KMS-11 (cell line): ENCODE measurements at regions not wholly inside any gene's neighbourhood (a gene's known extent, or its start where the extent isn't known, plus 50 kb on each side); places are given as distances from the start of the nearest gene placed in this dataset.

Source experiments
- H2AFZ ChIP-seq: fragments of 200-600 bp; sonication (generic); 2 replicates; pipeline ENCODE4 v1.6.1; 2016; ENCODE audit warnings: antibody characterized with exemption, mixed run types, low read depth
- H3K27ac ChIP-seq: fragments of 200-600 bp; sonication (generic); 2 replicates; pipeline ENCODE4 v1.6.1; 2016; ENCODE audit warnings: mild to moderate bottlenecking, mixed run types
- H3K27me3 ChIP-seq: fragments of 200-600 bp; sonication (generic); 2 replicates; pipeline ENCODE4 v1.6.1; 2017; ENCODE audit warnings: mild to moderate bottlenecking, low read depth, mixed run types, moderate library complexity; ENCODE audit not compliant: insufficient read depth
- H3K36me3 ChIP-seq: fragments of 200-600 bp; sonication (generic); 2 replicates; pipeline ENCODE4 v1.6.1; 2017; ENCODE audit warnings: mild to moderate bottlenecking, mixed run types; ENCODE audit not compliant: insufficient read depth
- H3K4me1 ChIP-seq: fragments of 200-600 bp; sonication (generic); 2 replicates; pipeline ENCODE4 v1.6.1; 2016; ENCODE audit warnings: mild to moderate bottlenecking, low read depth, mixed run types; ENCODE audit not compliant: poor library complexity, severe bottlenecking
- H3K4me2 ChIP-seq: fragments of 200-600 bp; sonication (generic); 2 replicates; pipeline ENCODE4 v1.7.0; 2016; ENCODE audit warnings: mild to moderate bottlenecking, mixed run types
- H3K4me3 ChIP-seq: fragments of 200-600 bp; sonication (generic); IDR thresholded peaks from 2 replicates; pipeline ENCODE4 v1.6.1; 2017; ENCODE audit warnings: low read depth, low read length, mixed read lengths; ENCODE audit not compliant: insufficient read depth
- H3K79me2 ChIP-seq: fragments of 200-600 bp; sonication (generic); 2 replicates; pipeline ENCODE4 v1.6.1; 2016; ENCODE audit warnings: low read depth, mixed run types; ENCODE audit not compliant: insufficient read depth
- H3K9ac ChIP-seq: fragments of 200-600 bp; sonication (generic); 2 replicates; pipeline ENCODE4 v1.6.1; 2016; ENCODE audit warnings: mild to moderate bottlenecking, mixed run types
- H4K20me1 ChIP-seq: fragments of 200-600 bp; sonication (generic); 2 replicates; pipeline ENCODE4 v1.6.1; 2016; ENCODE audit warnings: mild to moderate bottlenecking, mixed run types; ENCODE audit not compliant: insufficient read depth
- TF ChIP-seq, protein P1 (sequence below): fragments of 200-600 bp; sonication (generic); conservative IDR thresholded peaks from 2 replicates; pipeline ENCODE4 v1.6.1; 2017; ENCODE audit warnings: low read depth, mild to moderate bottlenecking, antibody characterized with exemption, low read length, moderate library complexity, mixed read lengths

DNA sequence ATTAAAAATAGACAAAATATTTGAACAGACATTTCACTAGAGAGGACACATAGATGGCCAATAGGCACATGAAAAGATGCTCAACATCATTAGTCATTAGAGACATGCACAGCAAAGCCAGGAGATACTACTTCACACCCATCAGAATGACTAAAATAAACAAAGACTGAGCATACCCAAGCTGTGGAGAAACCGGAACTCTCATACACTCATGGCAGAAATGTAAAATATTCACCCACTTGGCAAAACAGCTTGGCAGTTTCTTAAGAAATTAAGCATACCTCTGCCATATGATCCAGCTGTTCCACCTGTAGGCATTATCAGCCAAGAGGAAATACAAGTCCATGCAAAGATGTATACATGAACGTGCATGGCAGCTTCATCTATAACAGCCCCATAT, 213.4 kb downstream of the TSHZ3 start:
- Histone ChIP-seq H4K20me1 (no peaks in the 10 kb centered on the region), H3K4me3 (no peak overlapping the region), H3K36me3 (no peaks in the 10 kb centered on the region), H3K79me2 (no peaks in the 10 kb centered on the region), H3K9ac (no peak overlapping the region), H2AFZ (no peak overlapping the region), H3K27me3 (no peaks in the 10 kb centered on the region), H3K27ac (no peak overlapping the region), H3K4me2 (no peak overlapping the region), H3K4me1 (no peaks in the 10 kb centered on the region)
- TF ChIP-seq, protein P1, sequence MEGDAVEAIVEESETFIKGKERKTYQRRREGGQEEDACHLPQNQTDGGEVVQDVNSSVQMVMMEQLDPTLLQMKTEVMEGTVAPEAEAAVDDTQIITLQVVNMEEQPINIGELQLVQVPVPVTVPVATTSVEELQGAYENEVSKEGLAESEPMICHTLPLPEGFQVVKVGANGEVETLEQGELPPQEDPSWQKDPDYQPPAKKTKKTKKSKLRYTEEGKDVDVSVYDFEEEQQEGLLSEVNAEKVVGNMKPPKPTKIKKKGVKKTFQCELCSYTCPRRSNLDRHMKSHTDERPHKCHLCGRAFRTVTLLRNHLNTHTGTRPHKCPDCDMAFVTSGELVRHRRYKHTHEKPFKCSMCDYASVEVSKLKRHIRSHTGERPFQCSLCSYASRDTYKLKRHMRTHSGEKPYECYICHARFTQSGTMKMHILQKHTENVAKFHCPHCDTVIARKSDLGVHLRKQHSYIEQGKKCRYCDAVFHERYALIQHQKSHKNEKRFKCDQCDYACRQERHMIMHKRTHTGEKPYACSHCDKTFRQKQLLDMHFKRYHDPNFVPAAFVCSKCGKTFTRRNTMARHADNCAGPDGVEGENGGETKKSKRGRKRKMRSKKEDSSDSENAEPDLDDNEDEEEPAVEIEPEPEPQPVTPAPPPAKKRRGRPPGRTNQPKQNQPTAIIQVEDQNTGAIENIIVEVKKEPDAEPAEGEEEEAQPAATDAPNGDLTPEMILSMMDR, result no peak

DNA sequence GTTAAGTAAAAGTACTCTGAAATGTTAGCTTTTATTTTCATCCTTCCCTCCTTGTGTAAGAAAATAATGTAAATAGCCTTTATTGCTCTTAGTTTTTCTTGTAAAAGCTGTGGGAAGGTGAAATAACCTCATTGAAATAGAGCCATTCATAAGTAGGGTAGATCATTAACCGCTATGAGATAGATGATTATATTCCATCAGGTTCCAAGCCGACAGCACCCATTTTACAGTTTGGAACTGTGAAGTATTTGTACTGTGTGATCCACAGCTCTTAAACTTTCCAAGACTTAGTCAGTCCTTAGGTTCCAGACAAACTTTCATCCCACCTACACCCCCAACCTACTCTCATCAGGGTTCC, 216.5 kb downstream of the TSHZ3 start:
- H3K79me2 ChIP-seq, result no peaks in the 10 kb centered on the region
- H3K9ac ChIP-seq, result no peak overlapping the region
- H3K27ac ChIP-seq, result no peak overlapping the region
- H3K27me3 ChIP-seq, result no peaks in the 10 kb centered on the region
- no peaks in the 10 kb centered on the region for H3K4me1 ChIP-seq
- no peak overlapping the region for H3K4me2 ChIP-seq
- TF ChIP-seq, protein P1, result no peak
- H3K36me3 ChIP-seq, result no peaks in the 10 kb centered on the region
- H3K4me3 ChIP-seq, result no peak overlapping the region
- no peak overlapping the region for H2AFZ ChIP-seq
- no peaks in the 10 kb centered on the region for H4K20me1 ChIP-seq

GRCh38 chr19:31128291-31128690, 220.9 kb downstream of the TSHZ3 start:
- H3K27me3 ChIP-seq, result no peaks in the 10 kb centered on the region
- no peaks in the 10 kb centered on the region for H3K4me1 ChIP-seq
- H2AFZ ChIP-seq, result no peak overlapping the region
- H3K79me2 ChIP-seq, result no peaks in the 10 kb centered on the region
- no peaks in the 10 kb centered on the region for H4K20me1 ChIP-seq
- H3K27ac ChIP-seq, result no peak overlapping the region
- H3K36me3 ChIP-seq, result no peaks in the 10 kb centered on the region
- TF ChIP-seq, protein P1, result no peak
- no peak overlapping the region for H3K9ac ChIP-seq
- no peak overlapping the region for H3K4me2 ChIP-seq
- no peak overlapping the region for H3K4me3 ChIP-seq

- TF ChIP-seq, protein P1, result no peak
- Histone ChIP-seq H3K27ac (no peak overlapping the region), H3K9ac (no peak overlapping the region), H3K4me2 (no peak overlapping the region), H3K4me3 (no peak overlapping the region), H3K36me3 (no peaks in the 10 kb centered on the region), H3K79me2 (no peaks in the 10 kb centered on the region), H3K4me1 (no peaks in the 10 kb centered on the region), H4K20me1 (no peaks in the 10 kb centered on the region), H2AFZ (no peak overlapping the region), H3K27me3 (no peaks in the 10 kb centered on the region)
Observed at GRCh38 chr19:31127134-31127967, 221.9 kb downstream of the TSHZ3 start.
